Stimulated activated CD8-positive, alpha-beta memory T cell treated with anti-CD3 and anti-CD28 coated beads, Interleukin-7, amount 100 ng/mL, for 4 hours (primary cell): ENCODE measurements at regions not wholly inside any gene's neighbourhood (a gene's known extent, or its start where the extent isn't known, plus 50 kb on each side); places are given as distances from the start of the nearest gene placed in this dataset.

Source experiments
- DNase-seq, 2 donors: peaks; one replicate each; pipeline ENCODE4 v3.0.0-alpha.2; 2020; ENCODE audit warnings: low read depth in 2 of 2

DNA sequence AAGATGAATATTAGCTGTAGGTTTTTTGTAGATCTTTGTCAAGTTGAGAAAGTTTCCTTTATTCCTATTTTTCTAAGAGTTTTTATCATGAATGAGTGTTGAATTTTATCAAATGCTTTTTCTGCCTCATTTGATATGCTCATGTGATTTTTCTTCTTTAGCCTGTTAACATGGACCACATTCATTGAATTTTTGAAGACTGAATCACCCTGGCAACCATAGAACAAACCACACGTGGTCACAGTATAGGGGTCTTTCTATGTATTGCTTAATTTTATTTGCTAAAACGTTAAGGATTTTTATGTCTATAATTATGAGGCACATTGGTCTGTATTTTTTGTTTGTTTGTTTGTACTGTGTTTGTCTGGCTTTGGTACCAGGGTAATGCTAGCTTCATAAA is 201.7 kb upstream of the CWC22 start:
- no peak for DNase-seq

DNA sequence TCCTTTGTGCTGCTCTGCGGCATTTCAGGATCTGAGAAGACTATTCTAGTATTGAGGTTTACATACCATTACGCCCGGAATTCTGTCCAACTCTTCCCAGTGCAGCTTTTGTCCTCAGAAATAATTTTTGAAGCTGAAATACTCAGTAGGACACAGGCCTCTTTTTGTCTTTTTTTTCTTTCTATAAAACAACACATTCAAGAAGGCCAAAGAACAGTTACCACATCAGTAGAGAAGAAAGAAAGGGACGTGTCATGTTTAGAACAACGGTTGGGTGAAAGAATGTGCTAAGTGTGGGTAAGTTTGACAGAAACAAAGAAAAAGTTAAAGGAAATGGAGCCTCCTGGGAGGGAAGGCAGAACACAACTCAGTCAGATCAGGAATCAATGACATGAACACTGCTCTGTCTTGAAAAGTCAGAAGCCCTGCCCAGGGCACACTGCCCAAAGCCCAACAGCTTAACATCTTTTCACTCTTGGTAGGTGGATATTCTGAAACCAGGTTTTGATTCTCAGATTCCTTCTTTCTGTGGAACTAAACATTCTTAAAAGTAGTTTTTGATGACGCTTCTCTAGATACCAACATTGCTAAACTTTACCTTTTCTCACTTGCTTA is 198.6 kb upstream of the CWC22 start:
- no peak for DNase-seq

DNA sequence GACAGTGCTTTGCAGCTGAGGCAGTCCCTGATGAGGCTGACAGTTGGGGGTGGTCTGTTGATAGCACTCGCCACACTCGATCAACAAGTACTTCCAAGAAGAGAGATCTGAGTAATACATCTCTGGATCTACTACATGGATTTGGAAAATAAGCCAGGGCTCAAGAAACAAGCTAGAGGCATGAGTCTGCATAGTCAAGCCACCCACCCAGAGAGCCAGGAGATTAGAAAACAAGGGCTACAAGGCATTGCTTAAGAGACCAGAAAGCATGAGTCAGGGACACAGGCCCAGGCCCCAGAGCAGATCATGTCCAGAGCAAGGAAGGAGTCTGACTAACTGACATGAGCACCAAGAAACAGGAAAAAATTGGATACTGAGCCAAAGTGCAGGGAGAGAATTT is 196.9 kb upstream of the CWC22 start:
- DNase-seq: no peak

- DNase-seq: no peak
These were observed 195.4 kb upstream of the CWC22 start for GRCh38 chr2:180202467-180202951.

DNA sequence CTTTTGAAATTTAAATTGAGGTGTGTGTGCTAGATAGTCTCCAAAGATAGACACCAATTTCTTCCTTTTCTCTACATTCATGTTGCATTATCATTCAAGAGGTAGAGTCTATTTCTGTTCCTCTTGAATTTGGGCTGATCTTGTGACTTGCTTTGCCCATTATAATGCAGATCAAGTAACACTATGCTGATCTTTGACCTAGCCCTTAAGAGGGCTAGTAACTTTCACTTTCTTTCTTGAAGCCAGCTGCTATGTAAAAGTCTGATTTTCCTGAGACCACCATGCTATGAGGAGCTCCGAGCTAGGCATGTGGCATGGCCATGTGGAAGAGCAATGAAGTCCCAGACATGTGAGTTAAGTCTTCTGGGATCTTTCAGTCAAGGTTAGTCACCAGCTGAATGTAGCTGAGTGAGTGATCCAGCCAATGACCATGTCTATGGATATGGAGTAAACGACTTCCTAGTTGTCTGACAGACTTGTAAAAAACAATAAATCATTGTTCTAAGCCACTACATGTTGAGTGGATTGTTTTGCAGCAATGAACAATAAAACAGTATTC is 189.4 kb upstream of the CWC22 start:
- DNase-seq: no peak

GRCh38 chr2:180195847-180196246 is 188.8 kb upstream of the CWC22 start:
- DNase-seq: no peak

DNA sequence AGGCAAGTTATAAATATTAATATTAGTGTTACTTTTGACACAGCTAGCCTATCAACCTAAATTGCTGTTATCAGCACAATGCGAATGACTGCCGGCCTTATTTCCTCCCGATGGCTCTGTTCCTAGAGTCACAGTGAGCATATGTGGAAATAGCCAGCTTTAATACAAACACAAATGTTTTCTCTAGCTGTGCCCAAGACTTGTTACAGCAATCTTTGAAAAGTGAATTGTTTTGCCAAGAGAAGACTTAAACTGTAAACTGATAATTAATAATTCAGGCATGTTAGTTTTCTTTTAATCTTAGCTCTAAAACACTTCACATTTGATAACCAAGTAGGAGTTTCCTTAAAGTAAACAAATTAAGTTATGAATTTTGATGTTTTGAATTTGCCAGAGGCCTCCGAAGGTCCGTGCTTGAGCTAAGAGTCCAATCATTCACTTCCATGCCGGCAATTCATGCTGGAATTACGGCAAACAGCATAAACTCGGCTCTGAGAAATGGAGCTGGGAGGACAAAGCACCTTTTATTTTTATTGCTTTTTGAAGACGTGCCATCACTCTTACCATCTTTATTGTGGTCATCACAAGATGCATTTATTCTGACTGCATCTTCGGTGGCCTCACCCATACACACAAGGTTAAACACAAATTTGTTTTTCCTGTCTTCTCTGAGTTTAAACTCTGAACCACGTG is 184.5 kb upstream of the CWC22 start:
- DNase-seq: no peak

GRCh38 chr2:180190851-180191250 is 183.8 kb upstream of the CWC22 start:
- no peak for DNase-seq

GRCh38 chr2:180187611-180188010 is 180.5 kb upstream of the CWC22 start:
- DNase-seq: no peak

- no peak for DNase-seq
These were observed 177.4 kb upstream of the CWC22 start for GRCh38 chr2:180184506-180184905.

DNA sequence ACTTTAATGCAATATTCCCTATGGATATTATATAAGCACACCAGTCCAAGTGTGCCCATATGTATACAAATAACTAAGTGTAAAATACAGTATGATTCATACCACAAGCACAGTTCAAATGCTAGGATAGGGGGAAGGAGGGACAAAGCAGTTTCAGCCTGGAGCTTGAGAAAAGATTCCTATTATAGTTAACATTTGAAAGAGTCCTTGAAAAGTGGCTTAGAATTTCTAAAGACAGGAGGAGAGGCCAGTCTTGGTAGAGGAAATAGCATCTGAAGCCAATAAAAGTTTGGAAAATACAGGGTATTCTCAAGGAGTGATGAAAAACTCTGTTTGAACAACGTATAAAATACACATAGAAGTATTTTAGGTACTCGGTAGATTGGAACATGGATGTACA is 173.4 kb upstream of the CWC22 start:
- DNase-seq: no peak

- DNase-seq: no peak
These were observed 170.4 kb upstream of the CWC22 start for GRCh38 chr2:180177534-180177933.

- DNase-seq: no peak
These were observed 168.6 kb upstream of the CWC22 start for GRCh38 chr2:180175736-180176135.

DNA sequence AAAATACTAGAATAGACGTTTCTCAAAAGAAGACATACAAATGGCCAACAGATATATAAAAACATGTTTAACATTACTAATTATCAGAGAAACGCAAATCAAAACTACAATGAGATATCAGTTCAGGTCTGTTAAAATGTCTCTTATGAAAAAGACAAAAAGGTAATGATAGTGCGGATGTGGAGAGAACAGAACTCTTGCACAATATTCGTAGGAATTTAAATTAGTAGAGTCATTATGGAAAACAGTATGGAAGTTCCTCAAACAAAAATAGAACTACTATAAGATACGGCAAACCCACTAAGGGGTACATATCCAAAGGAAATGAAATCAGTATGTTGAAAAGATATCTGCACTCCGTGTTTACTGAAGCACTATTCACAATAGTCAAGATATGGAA is 167.5 kb upstream of the CWC22 start:
- DNase-seq: no peak

- no peak for DNase-seq
These were observed 162.4 kb upstream of the CWC22 start for GRCh38 chr2:180169474-180169873.

DNA sequence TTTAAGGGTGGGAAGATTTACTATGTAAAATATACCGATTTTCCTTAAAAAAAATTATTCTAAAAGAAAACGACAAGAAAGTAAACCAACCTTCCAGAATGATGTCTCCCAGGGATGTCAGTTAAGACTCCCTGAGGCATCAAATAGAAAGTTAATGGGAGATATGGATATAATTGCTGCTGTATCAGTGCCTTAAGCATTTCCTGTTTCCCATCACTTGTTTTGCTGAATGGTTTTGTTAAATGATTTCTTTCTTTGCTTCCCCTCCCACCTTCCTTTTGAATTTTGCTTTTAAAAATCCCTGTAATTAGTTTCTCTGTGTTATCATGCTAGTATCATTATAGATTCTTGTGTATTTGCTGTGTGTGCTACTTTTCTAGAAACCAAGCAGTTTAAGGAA is 154.3 kb upstream of the CWC22 start:
- no peak for DNase-seq

DNA sequence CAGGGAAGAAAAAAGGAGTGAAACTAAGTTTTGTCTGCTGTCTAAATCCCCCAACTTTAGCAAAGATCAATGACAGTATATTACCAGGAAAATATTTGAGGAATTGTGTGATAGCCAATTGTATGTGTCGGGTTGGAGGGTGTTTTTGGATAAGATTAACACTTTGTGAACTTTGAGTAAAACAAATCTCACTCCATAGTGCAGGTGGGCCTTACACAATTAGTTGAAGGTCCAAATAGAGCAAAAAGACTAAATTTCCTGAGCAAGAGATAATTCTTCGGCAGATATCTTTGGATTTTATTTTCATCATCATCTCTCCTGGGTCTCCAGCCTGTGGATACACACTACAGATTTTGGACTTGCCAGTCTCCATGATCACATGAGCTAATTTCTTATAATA is 152.8 kb upstream of the CWC22 start:
- DNase-seq: no peak

- DNase-seq: no peak
These were observed 151.9 kb upstream of the CWC22 start for GRCh38 chr2:180158961-180159360.

DNA sequence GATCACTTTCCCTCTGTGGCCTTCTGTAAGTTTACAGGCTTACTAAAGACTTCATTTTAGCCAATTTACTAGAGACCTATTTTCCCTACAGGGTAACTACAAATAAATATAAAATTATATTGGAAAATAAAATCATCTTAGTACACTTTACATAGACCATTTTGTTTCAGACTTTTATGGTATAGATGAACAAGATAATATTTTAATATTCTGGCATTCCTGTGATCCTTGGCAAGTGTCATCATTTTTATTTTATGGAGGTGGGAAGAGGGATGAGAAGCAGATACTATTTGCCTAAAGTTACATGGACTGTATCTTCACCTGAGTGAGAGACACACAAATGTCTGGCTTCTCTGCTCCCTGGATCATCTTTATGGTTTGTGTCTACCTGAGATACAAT is 149.6 kb upstream of the CWC22 start:
- no peak for DNase-seq

DNA sequence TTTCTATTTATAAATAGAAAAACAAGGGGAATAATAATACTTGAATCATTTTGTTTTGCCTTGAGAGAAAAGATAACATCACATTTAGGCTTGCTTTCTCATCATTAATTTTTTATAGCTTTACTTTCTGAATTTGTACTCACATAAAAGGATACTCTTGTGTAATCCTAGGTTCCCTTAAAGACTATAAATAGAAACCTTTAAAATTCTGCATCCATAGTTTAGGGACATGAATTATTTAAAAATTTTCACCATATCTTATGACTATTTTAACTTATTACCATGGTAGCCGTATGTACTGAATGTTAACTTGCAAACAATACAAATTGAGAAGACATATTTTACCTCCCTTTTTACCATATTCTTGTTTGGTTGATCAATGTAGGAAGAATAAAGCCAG is 143.5 kb upstream of the CWC22 start:
- DNase-seq: no peak

DNA sequence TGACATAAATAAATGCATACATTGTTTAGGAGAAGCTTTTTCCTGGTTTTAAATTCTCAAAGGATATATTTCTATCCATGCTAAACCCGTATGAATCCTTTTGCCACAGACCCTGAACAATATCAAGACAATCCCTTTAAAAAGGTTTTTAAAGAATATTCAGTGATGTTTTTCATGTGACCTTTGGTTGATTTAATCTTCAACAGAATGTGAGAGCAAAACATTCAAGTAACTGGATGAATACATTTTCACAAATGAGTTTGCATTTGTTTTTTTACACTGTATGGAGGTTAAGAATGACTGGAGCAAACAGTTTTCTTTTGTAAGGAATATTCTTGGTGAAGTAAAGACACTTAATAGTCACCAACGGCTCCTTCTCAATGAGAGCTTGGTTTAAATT is 139.4 kb upstream of the CWC22 start:
- no peak for DNase-seq

DNA sequence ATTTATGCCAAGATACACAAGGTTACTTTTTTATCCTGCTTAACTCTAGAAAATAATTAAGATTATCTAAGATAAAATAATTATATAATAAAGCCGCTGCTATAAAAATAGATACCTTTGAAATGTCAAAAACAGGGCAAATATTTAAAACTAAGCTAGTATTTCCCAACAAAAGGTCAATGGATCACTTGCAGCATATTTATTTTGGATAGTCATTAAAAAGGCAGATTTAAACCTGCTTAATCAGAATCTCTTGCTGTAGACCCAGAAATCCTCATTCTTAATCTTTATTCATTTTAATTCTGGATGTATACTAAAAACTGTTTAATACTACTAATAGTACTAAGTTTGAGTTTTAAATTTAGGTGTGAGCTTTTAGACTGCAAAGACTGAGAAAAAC is 139.0 kb upstream of the CWC22 start:
- DNase-seq: no peak

GRCh38 chr2:180145163-180145562 is 138.1 kb upstream of the CWC22 start:
- DNase-seq: no peak
